ENCODE measurements at regions not wholly inside any gene's neighbourhood (a gene's known extent, or its start where the extent isn't known, plus 50 kb on each side); places are given as distances from the start of the nearest gene placed in this dataset.

GRCh38 chr1:181314959-181315358 lies 168.4 kb upstream of the CACNA1E start:
- no peak overlapping the region for H3K4me2 ChIP-seq (ENCODE audit: low read depth, low read length, poor library complexity, severe bottlenecking)

GRCh38 chr1:181317261-181317930 lies 165.9 kb upstream of the CACNA1E start:
- TF ChIP-seq CTCF (conservative IDR thresholded peaks at IDR 0.05; ENCODE audit: low read length) (no peak), EZH2phosphoT487 (IDR thresholded peaks at IDR 0.05; ENCODE audit: borderline replicate concordance) (no peak)
- H3K9ac ChIP-seq (ENCODE audit: low read depth, low read length, poor library complexity, severe bottlenecking): no peak overlapping the region
- no peaks in the 10 kb centered on the region for H3F3A ChIP-seq (ENCODE audit: low read depth)
- no peaks in the 10 kb centered on the region for H3K27me3 ChIP-seq (ENCODE audit: insufficient read depth, low read length, poor library complexity, severe bottlenecking)
- no peaks in the 10 kb centered on the region for H3K36me3 ChIP-seq (ENCODE audit: insufficient read depth, low read length)
- no peaks in the 10 kb centered on the region for H3K79me2 ChIP-seq (ENCODE audit: insufficient read depth, low read length)
- no peak overlapping the region for H3K4me3 ChIP-seq (ENCODE audit: low read length, poor library complexity, severe bottlenecking)
- H3K9me2 ChIP-seq (replicated peaks; ENCODE audit: low read depth, low read length): no peaks in the 10 kb centered on the region
- no peak overlapping the region for H2AFZ ChIP-seq (ENCODE audit: low read length)
- H4K20me1 ChIP-seq (ENCODE audit: insufficient read depth, low read length, poor library complexity, severe bottlenecking): no peaks in the 10 kb centered on the region
- H3K4me1 ChIP-seq (ENCODE audit: insufficient read depth, low read length, poor library complexity, severe bottlenecking): no peaks in the 10 kb centered on the region
- H3K4me2 ChIP-seq (ENCODE audit: low read depth, low read length, poor library complexity, severe bottlenecking): no peak overlapping the region
- no peaks in the 10 kb centered on the region for H3K9me3 ChIP-seq (ENCODE audit: insufficient read depth, low read depth, low read length)

More at GRCh38 chr1:181314959-181315358, 168.4 kb upstream of the CACNA1E start:
- no peaks in the 10 kb centered on the region for H3K27me3 ChIP-seq (ENCODE audit: insufficient read depth, low read length, poor library complexity, severe bottlenecking)
- H3K9ac ChIP-seq (ENCODE audit: low read depth, low read length, poor library complexity, severe bottlenecking): no peak overlapping the region
- H4K20me1 ChIP-seq (ENCODE audit: insufficient read depth, low read length, poor library complexity, severe bottlenecking): no peaks in the 10 kb centered on the region
- TF ChIP-seq EZH2phosphoT487 (IDR thresholded peaks at IDR 0.05; ENCODE audit: borderline replicate concordance): no peak
- no peak for TF ChIP-seq CTCF (conservative IDR thresholded peaks at IDR 0.05; ENCODE audit: low read length)
- H3K79me2 ChIP-seq (ENCODE audit: insufficient read depth, low read length): no peaks in the 10 kb centered on the region
- no peak overlapping the region for H3K4me3 ChIP-seq (ENCODE audit: low read length, poor library complexity, severe bottlenecking)
- no peaks in the 10 kb centered on the region for H3K4me1 ChIP-seq (ENCODE audit: insufficient read depth, low read length, poor library complexity, severe bottlenecking)
- no peak overlapping the region for H2AFZ ChIP-seq (ENCODE audit: low read length)
- H3K9me2 ChIP-seq (replicated peaks; ENCODE audit: low read depth, low read length): no peaks in the 10 kb centered on the region
- no peaks in the 10 kb centered on the region for H3K36me3 ChIP-seq (ENCODE audit: insufficient read depth, low read length)
- no peaks in the 10 kb centered on the region for H3K9me3 ChIP-seq (ENCODE audit: insufficient read depth, low read depth, low read length)
- H3F3A ChIP-seq (ENCODE audit: low read depth): no peaks in the 10 kb centered on the region

DNA sequence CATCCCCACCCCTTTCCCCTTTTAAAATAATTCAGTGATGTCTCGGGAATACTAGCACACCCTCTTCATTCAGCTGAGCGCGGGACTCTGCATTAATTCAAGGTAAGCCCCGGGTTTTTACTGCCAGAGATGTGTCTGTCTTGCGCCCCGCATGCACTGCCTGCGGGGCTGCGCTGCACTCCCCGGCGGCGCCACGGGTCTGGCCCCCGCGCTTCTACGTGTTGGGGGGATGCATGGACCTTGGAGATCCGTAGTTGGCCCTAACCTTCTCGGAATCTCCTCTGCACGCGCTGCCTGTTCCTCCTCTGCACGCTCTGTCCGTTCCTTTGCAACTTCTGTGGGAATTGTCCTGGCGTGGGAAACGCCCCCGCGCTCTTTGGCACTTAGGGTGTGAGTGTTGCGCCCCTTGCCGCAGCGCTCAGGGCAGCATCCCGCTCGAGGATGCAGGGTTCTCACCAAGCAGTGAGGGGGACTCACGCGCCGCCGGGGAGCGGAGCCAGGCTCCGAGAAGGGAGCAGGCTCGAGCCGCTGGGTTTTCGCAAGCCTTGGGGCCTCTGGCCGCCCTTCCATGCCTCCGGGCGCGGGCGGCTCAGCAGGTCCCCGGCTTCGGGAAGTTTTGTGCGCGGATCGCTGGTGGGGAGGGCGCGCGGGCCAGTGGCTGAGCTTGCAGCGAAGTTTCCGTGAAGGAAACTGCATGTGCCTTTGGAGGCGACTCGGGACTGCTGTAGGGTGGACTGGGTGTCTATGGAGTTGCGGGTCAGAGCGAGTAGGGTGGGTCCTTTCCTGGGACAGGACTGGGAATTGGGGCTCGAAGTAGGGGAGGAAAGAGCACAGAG lies 165.1 kb upstream of the CACNA1E start:
- Histone ChIP-seq H3K9ac (ENCODE audit: low read depth, low read length, poor library complexity, severe bottlenecking) (no peak overlapping the region), H3K9me2 (replicated peaks; ENCODE audit: low read depth, low read length) (no peaks in the 10 kb centered on the region), H2AFZ (ENCODE audit: low read length) (no peak overlapping the region), H3K27me3 (ENCODE audit: insufficient read depth, low read length, poor library complexity, severe bottlenecking) (no peaks in the 10 kb centered on the region), H3F3A (ENCODE audit: low read depth) (no peaks in the 10 kb centered on the region), H3K79me2 (ENCODE audit: insufficient read depth, low read length) (no peaks in the 10 kb centered on the region), H4K20me1 (ENCODE audit: insufficient read depth, low read length, poor library complexity, severe bottlenecking) (no peaks in the 10 kb centered on the region), H3K36me3 (ENCODE audit: insufficient read depth, low read length) (no peaks in the 10 kb centered on the region), H3K9me3 (ENCODE audit: insufficient read depth, low read depth, low read length) (no peaks in the 10 kb centered on the region), H3K4me1 (ENCODE audit: insufficient read depth, low read length, poor library complexity, severe bottlenecking) (no peaks in the 10 kb centered on the region), H3K4me2 (ENCODE audit: low read depth, low read length, poor library complexity, severe bottlenecking) (no peak overlapping the region), H3K4me3 (ENCODE audit: low read length, poor library complexity, severe bottlenecking) (no peak overlapping the region)
- no peak for TF ChIP-seq CTCF (conservative IDR thresholded peaks at IDR 0.05; ENCODE audit: low read length)
- TF ChIP-seq EZH2phosphoT487 (IDR thresholded peaks at IDR 0.05; ENCODE audit: borderline replicate concordance): no peak

Measured in Loucy (cell line).